Calu3 (cell line): ENCODE measurements at regions not wholly inside any gene's neighbourhood (a gene's known extent, or its start where the extent isn't known, plus 50 kb on each side); places are given as distances from the start of the nearest gene placed in this dataset.

Experiments used
- BruUV-seq: library from RNA; stranded (reverse); fragments of 400-500 nt; replicated peaks from 2 replicates; lab custom pipeline; 2021; lab: Mats Ljungman, UMichigan
- CTCF ChIA-PET: fragments of 300-600 bp; sonication (Branson Sonifier 250); formaldehyde crosslinking; loops from one replicate; lab custom pipeline; 2022; ENCODE audit warnings: antibody characterized with exemption; lab: Charles Lee
- DNase-seq: peaks from one replicate; pipeline ENCODE4 v3.0.0; 2022
- H3K27ac Mint-ChIP-seq: one replicate; pipeline ENCODE4 v1.8.0; 2022; ENCODE audit warnings: mixed read lengths; ENCODE audit not compliant: unreplicated experiment
- H3K27me3 Mint-ChIP-seq: one replicate; pipeline ENCODE4 v1.8.0; 2022; ENCODE audit warnings: mixed read lengths; ENCODE audit not compliant: unreplicated experiment
- H3K36me3 Mint-ChIP-seq: one replicate; pipeline ENCODE4 v1.8.0; 2022; ENCODE audit warnings: mild to moderate bottlenecking, moderate library complexity, mixed read lengths; ENCODE audit not compliant: insufficient read depth, unreplicated experiment
- H3K4me1 Mint-ChIP-seq: one replicate; pipeline ENCODE4 v1.8.0; 2022; ENCODE audit warnings: mild to moderate bottlenecking, low read depth, mixed read lengths; ENCODE audit not compliant: unreplicated experiment
- H3K4me3 Mint-ChIP-seq: one replicate; pipeline ENCODE4 v1.8.0; 2022; ENCODE audit warnings: mild to moderate bottlenecking, low read depth, moderate library complexity, mixed read lengths; ENCODE audit not compliant: unreplicated experiment
- H3K9me3 Mint-ChIP-seq: one replicate; pipeline ENCODE4 v1.8.0; 2022; ENCODE audit warnings: low read depth, mixed read lengths; ENCODE audit not compliant: unreplicated experiment
- CTCF ChIP-seq: fragments of 200-600 bp; IDR thresholded peaks from one replicate; pipeline ENCODE4 v1.8.0; 2022; ENCODE audit warnings: antibody characterized with exemption; ENCODE audit not compliant: unreplicated experiment
- intact Hi-C: fragments of 100-400 bp; cut with micrococcal nuclease; formaldehyde crosslinking; loops from one replicate; pipeline ENCODE4 v1.10.0; 2022; ENCODE audit not compliant: unreplicated experiment

- intact Hi-C loops, result no loop called here
- CTCF ChIA-PET, result no interaction called here
- DNase-seq, result no peak
- no peak for TF ChIP-seq CTCF
- Mint-ChIP-seq H3K36me3 (no peaks in the 10 kb centered on the region), H3K27ac (no peak overlapping the region), H3K27me3 (no peaks in the 10 kb centered on the region), H3K4me1 (no peaks in the 10 kb centered on the region), H3K4me3 (no peak overlapping the region), H3K9me3 (peaks cover 17% of the 10 kb centered on the region)
- no TSS peak for BruUV-seq
Measured at GRCh38 chr16:63672493-63672892, 1449.4 kb downstream of the CDH11 start.

DNA sequence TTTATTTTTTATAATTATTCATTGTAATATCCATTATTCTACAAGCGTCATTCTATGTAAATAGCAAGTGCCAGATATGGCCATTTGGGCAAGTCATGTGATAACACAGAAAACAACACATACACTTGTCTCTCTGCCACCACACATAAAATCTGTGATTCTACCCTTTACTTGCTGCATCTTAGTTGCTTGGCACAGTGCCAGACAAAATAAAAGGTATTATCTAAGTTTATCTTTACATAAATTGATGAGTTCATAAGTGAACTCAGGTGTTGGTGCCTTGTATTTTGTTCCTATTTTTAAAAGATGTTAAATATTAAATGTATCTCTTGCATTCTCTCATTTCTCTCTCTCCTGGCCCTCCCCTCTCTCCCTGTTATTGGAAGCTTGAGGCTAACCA, 1458.7 kb downstream of the CDH11 start:
- intact Hi-C loops, result no loop called here
- H3K36me3 Mint-ChIP-seq, result no peaks in the 10 kb centered on the region
- no TSS peak for BruUV-seq
- CTCF ChIA-PET, result no interaction called here
- peaks cover 13% of the 10 kb centered on the region for H3K9me3 Mint-ChIP-seq
- no peak for DNase-seq
- no peak overlapping the region for H3K4me3 Mint-ChIP-seq
- no peaks in the 10 kb centered on the region for H3K27me3 Mint-ChIP-seq
- H3K27ac Mint-ChIP-seq, result no peak overlapping the region
- TF ChIP-seq CTCF, result no peak
- no peaks in the 10 kb centered on the region for H3K4me1 Mint-ChIP-seq

DNA sequence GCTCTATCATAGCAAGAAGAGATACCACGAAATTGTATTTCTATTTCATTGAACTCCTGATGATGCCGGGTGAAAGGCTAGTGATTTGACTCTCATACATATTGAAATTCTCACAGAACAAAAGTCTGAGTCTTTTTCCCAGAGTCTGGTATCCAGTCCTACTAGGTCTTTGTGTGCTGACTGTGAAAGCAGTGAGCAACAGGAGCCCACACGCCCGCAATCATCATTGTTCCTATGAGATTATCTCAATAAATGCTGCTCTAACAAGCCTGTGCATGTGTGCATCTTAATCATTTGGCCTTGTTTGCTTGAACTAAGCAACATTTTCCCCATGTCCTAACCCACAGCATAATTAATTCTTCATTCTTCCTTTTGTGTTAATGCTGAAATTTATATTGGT, 1466.0 kb downstream of the CDH11 start:
- CTCF ChIA-PET, result no interaction called here
- no peak for TF ChIP-seq CTCF
- H3K36me3 Mint-ChIP-seq, result no peaks in the 10 kb centered on the region
- intact Hi-C loops, result no loop called here
- H3K4me1 Mint-ChIP-seq, result no peaks in the 10 kb centered on the region
- no peaks in the 10 kb centered on the region for H3K27me3 Mint-ChIP-seq
- DNase-seq, result no peak
- peaks cover 4% of the 10 kb centered on the region for H3K9me3 Mint-ChIP-seq
- no peak overlapping the region for H3K4me3 Mint-ChIP-seq
- no TSS peak for BruUV-seq
- H3K27ac Mint-ChIP-seq, result no peak overlapping the region

DNA sequence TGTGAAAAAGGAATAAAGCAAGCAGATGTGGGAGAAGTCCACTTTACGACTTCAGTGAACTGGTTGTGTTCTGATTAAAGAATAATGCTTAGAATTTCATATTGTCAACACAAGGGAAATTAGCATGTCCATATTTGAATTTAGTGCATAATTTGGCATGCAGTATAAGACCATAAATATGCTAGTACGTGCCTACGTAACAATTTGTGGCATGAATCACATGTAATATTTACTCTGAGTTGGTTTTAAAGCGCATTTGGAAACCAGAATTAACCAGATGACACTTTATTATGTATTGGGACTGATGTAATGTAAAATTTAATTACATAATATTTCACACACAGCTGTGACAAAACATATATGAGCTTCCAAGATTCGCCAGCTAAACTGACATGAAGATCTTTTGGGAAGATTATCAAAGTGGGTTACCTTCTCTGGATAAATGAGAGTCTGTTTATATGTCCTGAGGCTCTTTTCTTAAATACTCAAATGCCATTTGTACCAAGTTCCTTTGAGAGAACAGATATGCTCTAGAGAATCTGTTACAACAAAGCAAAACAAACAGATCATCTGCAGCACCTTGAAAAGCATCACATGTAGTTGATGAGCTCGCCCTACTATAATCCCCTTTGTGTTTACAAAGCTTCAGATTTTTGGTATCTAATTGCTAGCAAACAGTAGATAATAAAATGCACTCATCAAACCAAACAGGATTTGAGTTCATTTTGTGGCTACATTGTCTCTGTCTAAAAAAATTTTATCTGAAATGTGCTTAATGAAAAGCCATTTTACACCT, 1468.6 kb downstream of the CDH11 start:
- Mint-ChIP-seq H3K36me3 (no peaks in the 10 kb centered on the region), H3K4me1 (no peaks in the 10 kb centered on the region), H3K27me3 (no peaks in the 10 kb centered on the region), H3K27ac (no peak overlapping the region), H3K9me3 (peaks cover 4% of the 10 kb centered on the region), H3K4me3 (no peak overlapping the region)
- CTCF ChIA-PET, result no interaction called here
- no peak for TF ChIP-seq CTCF
- no peak for DNase-seq
- intact Hi-C loops, result no loop called here
- BruUV-seq, result no TSS peak
